PC-3 (cell line): ENCODE measurements at regions not wholly inside any gene's neighbourhood (a gene's known extent, or its start where the extent isn't known, plus 50 kb on each side); places are given as distances from the start of the nearest gene placed in this dataset.

Experiments used
- ATAC-seq: fragments of 200-7000 bp; cut with Tn5 transposase; 2 replicates; pipeline ENCODE4 v1.9.1; 2020; ENCODE audit warnings: mild to moderate bottlenecking, moderate library complexity
- BruUV-seq: library from RNA; stranded (reverse); fragments of 400-500 nt; replicated peaks from 2 replicates; lab custom pipeline; 2021; lab: Mats Ljungman, UMichigan
- CTCF ChIA-PET: fragments of 300-600 bp; sonication (Branson Sonifier 250); formaldehyde crosslinking; loops from one replicate; lab custom pipeline; 2022; ENCODE audit warnings: antibody characterized with exemption; lab: Charles Lee
- POLR2A ChIA-PET: fragments of 300-600 bp; sonication (Branson Sonifier 250); formaldehyde crosslinking; loops from one replicate; lab custom pipeline; 2022; ENCODE audit warnings: antibody characterized with exemption; ENCODE audit not compliant: unreplicated experiment; lab: Charles Lee
- DNase-seq: peaks from one replicate; pipeline ENCODE4 v3.0.0-alpha.2; 2015
- H2AFZ ChIP-seq: fragments of 300-600 bp; sonication (generic); 2 replicates; pipeline ENCODE4 v1.6.0; 2016; ENCODE audit warnings: antibody characterized with exemption, low read length
- H3F3A ChIP-seq: fragments of 300-600 bp; sonication (generic); one replicate; pipeline ENCODE4 v1.6.0; 2017; ENCODE audit warnings: antibody characterized with exemption, low read length, control low read depth, mild to moderate bottlenecking; ENCODE audit not compliant: unreplicated experiment
- H3K27ac ChIP-seq: fragments of 300-600 bp; sonication (generic); 2 replicates; pipeline ENCODE4 v1.5.1; 2016; ENCODE audit warnings: mild to moderate bottlenecking, low read length
- H3K27me3 ChIP-seq: fragments of 300-600 bp; sonication (generic); 2 replicates; pipeline ENCODE4 v1.6.1; 2016; ENCODE audit warnings: low read length, mixed read lengths
- H3K36me3 ChIP-seq: fragments of 300-600 bp; sonication (generic); 2 replicates; pipeline ENCODE4 v1.6.1; 2016; ENCODE audit warnings: low read depth, mixed run types, low read length, mixed read lengths
- H3K4me1 ChIP-seq: fragments of 300-600 bp; sonication (generic); 2 replicates; pipeline ENCODE4 v1.5.1; 2016; ENCODE audit warnings: low read length; ENCODE audit not compliant: insufficient read depth
- H3K4me2 ChIP-seq: fragments of 300-600 bp; sonication (generic); 2 replicates; pipeline ENCODE4 v1.6.0; 2016; ENCODE audit warnings: low read length
- H3K4me3 ChIP-seq: fragments of 300-600 bp; sonication (generic); 2 replicates; pipeline ENCODE4 v1.5.1; 2016; ENCODE audit warnings: mild to moderate bottlenecking, low read length, mixed read lengths
- H3K79me2 ChIP-seq: fragments of 300-600 bp; sonication (generic); 2 replicates; pipeline ENCODE4 v1.6.1; 2017; ENCODE audit warnings: low read length, mixed read lengths
- H3K9ac ChIP-seq: fragments of 300-600 bp; sonication (generic); 2 replicates; pipeline ENCODE4 v1.6.0; 2016; ENCODE audit warnings: mild to moderate bottlenecking, low read length
- H3K9me2 ChIP-seq: fragments of 300-600 bp; sonication (generic); replicated peaks from 2 replicates; pipeline ENCODE4 v1.6.1; 2016; ENCODE audit warnings: mixed run types, low read length, mixed read lengths
- H3K9me3 ChIP-seq: fragments of 300-600 bp; sonication (generic); 2 replicates; pipeline ENCODE4 v1.6.1; 2016; ENCODE audit warnings: low read length, mixed read lengths
- H4K20me1 ChIP-seq: fragments of 300-600 bp; sonication (generic); 2 replicates; pipeline ENCODE4 v1.6.1; 2016; ENCODE audit warnings: low read length, mixed read lengths
- CTCF ChIP-seq: fragments of 300-600 bp; sonication (generic); conservative IDR thresholded peaks from 2 replicates; pipeline ENCODE4 v1.5.1; 2017; ENCODE audit warnings: antibody characterized with exemption, low read depth, mild to moderate bottlenecking, low read length
- EZH2 ChIP-seq: fragments of 300-600 bp; sonication (generic); IDR thresholded peaks from one replicate; pipeline ENCODE4 v1.6.1; 2017; ENCODE audit warnings: antibody characterized with exemption, mild to moderate bottlenecking, low read length; ENCODE audit not compliant: unreplicated experiment
- EZH2phosphoT487 ChIP-seq: fragments of 300-600 bp; sonication (generic); IDR thresholded peaks from 2 replicates; pipeline ENCODE4 v1.6.1; 2018; ENCODE audit warnings: mild to moderate bottlenecking, antibody characterized with exemption, low read length, borderline replicate concordance
- intact Hi-C: fragments of 100-400 bp; cut with micrococcal nuclease; formaldehyde crosslinking; loops from 2 replicates; pipeline ENCODE4 v1.9.0; 2023

DNA sequence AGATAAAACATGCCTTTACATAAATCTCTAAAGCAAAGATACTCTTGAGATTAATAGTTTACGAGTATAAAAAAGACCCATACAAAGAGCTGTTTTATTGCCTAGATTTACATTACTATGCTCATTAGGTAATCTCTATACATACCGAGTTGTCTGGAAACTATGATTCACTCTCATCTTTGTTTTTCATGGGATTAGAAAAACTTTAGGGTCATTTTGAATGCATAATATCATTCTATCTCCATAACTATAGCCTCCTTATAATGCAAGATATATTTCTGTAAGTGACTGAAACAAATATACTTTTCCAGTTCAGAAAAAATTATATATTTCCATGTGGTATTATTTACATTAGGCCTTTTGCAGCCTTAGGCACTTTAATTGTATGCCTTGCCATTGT lies 1088.7 kb upstream of the ARRDC3 start:
- DNase-seq, result no peak
- Histone ChIP-seq H3K27ac (no peak overlapping the region), H3K79me2 (no peaks in the 10 kb centered on the region), H3K9me2 (no peaks in the 10 kb centered on the region), H4K20me1 (no peaks in the 10 kb centered on the region), H3K36me3 (no peaks in the 10 kb centered on the region), H3K4me3 (no peak overlapping the region), H3K4me2 (no peak overlapping the region), H2AFZ (no peak overlapping the region), H3F3A (no peaks in the 10 kb centered on the region), H3K4me1 (no peaks in the 10 kb centered on the region), H3K9ac (no peak overlapping the region), H3K27me3 (no peaks in the 10 kb centered on the region), H3K9me3 (no peaks in the 10 kb centered on the region)
- BruUV-seq, result no TSS peak
- ChIA-PET CTCF (no interaction called here), POLR2A (no interaction called here)
- TF ChIP-seq EZH2, result no peak
- no peak for TF ChIP-seq CTCF
- TF ChIP-seq EZH2phosphoT487, result no peak
- intact Hi-C loops, result no loop called here
- no peak for ATAC-seq

GRCh38 chr5:92470770-92471169 lies 1087.7 kb upstream of the ARRDC3 start:
- Histone ChIP-seq H3K9ac (no peak overlapping the region), H3K27me3 (no peaks in the 10 kb centered on the region), H3K9me2 (no peaks in the 10 kb centered on the region), H4K20me1 (no peaks in the 10 kb centered on the region), H3K4me2 (no peak overlapping the region), H2AFZ (no peak overlapping the region), H3K4me3 (no peak overlapping the region), H3K79me2 (no peaks in the 10 kb centered on the region), H3K36me3 (no peaks in the 10 kb centered on the region), H3K9me3 (no peaks in the 10 kb centered on the region), H3K27ac (no peak overlapping the region), H3K4me1 (no peaks in the 10 kb centered on the region), H3F3A (no peaks in the 10 kb centered on the region)
- no TSS peak for BruUV-seq
- DNase-seq, result no peak
- ATAC-seq, result no peak
- ChIA-PET CTCF (no interaction called here), POLR2A (no interaction called here)
- intact Hi-C loops, result no loop called here
- no peak for TF ChIP-seq EZH2
- no peak for TF ChIP-seq EZH2phosphoT487
- TF ChIP-seq CTCF, result peak; percentile 33; the same call in 1 of the 2 replicates

- ChIA-PET POLR2A (no interaction called here), CTCF (no interaction called here)
- DNase-seq, result no peak
- H3K9me3 ChIP-seq, result no peaks in the 10 kb centered on the region
- H3K9me2 ChIP-seq, result no peaks in the 10 kb centered on the region
- intact Hi-C loops, result no loop called here
- no peak overlapping the region for H3K4me2 ChIP-seq
- no peaks in the 10 kb centered on the region for H3K27me3 ChIP-seq
- BruUV-seq, result no TSS peak
- no peaks in the 10 kb centered on the region for H4K20me1 ChIP-seq
- no peak overlapping the region for H3K4me3 ChIP-seq
- ATAC-seq, result no peak
- no peaks in the 10 kb centered on the region for H3K4me1 ChIP-seq
- H3K79me2 ChIP-seq, result no peaks in the 10 kb centered on the region
- H3K36me3 ChIP-seq, result no peaks in the 10 kb centered on the region
- H3F3A ChIP-seq, result no peaks in the 10 kb centered on the region
- H2AFZ ChIP-seq, result no peak overlapping the region
- TF ChIP-seq EZH2, result no peak
- TF ChIP-seq EZH2phosphoT487, result no peak
- no peak for TF ChIP-seq CTCF
- no peak overlapping the region for H3K27ac ChIP-seq
- H3K9ac ChIP-seq, result no peak overlapping the region
These were observed 1085.2 kb upstream of the ARRDC3 start for GRCh38 chr5:92468295-92468694.
